ENCODE measurements at regions not wholly inside any gene's neighbourhood (a gene's known extent, or its start where the extent isn't known, plus 50 kb on each side); places are given as distances from the start of the nearest gene placed in this dataset.

DNA sequence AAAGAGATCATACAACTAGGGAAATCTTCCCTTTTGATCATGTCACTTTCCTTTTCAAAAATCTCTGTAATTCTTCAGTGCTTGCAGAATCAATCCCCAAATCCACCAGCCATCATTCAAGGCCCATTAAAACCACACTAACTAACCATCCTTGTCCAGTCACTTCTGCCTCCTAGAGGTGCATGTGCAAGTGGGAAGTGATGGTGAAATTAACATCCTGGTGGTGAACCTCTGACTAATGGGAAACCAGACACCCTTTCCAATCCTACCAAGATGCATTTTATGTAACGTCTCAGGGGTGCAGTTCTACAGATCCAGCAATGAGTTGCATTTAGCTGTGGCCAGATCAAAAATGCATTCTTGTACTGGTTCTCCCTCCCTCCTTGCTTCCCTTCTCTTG is 341.8 kb downstream of the RAPGEF2 start:
- DNase-seq (ENCODE audit: low read depth in 2 of 2) = no peak

GRCh38 chr4:159445692-159446091 is 342.8 kb downstream of the RAPGEF2 start:
- no peak for DNase-seq (ENCODE audit: low read depth in 2 of 2)

DNA sequence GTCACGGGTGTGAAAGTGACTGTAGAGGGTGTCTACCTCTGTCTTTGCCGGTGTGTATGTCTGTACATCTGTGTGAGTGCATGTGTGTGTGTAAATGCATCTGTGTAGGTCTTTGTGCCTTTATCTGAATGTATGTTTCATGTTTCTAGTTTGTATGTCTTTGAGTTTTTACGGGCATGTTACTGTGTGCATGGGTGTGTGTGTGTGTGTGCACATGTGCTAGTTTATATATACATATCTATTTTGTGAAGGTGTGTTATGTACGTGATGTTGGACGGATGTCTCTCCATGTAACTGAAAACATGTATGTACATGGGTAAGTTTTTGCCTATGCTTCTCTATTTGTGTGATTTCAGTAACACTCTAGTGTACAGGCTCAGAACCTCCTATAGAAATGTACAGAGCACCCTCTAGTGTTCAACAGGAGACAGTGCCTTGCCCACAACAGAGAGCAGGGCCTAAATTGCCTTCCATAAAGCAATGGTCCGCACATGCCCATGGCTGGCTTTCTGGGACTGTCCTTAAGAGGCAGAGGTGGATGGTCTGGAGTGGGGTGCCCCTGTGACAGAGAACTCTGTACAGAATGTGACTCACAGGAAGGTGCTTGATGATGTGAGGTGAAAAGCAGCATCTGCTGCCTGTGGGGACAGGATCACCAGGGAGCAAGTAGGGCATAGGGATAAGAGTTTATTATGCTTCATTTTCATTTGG is 343.5 kb downstream of the RAPGEF2 start:
- DNase-seq (ENCODE audit: low read depth in 2 of 2) = peak in 1 of 2 experiments; percentile 5

DNA sequence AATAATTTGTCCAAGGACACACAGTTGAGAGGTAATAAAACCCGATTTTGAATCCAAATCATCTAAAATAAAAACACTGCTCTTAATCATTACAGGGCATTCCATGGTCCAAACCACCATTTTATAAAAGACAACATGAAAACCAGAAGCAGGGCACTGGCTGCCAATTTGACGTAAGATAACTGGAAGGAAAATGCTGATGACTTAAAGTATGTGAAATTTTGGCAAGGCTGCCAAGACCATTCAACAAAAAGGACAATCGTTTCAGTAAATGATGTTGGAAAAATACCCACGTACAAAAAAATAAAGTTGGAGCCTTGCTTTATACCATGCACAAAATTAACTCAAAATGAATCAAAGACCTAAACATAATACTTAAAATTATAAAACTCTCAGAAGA is 344.4 kb downstream of the RAPGEF2 start:
- no peak for DNase-seq (ENCODE audit: low read depth in 2 of 2)

DNA sequence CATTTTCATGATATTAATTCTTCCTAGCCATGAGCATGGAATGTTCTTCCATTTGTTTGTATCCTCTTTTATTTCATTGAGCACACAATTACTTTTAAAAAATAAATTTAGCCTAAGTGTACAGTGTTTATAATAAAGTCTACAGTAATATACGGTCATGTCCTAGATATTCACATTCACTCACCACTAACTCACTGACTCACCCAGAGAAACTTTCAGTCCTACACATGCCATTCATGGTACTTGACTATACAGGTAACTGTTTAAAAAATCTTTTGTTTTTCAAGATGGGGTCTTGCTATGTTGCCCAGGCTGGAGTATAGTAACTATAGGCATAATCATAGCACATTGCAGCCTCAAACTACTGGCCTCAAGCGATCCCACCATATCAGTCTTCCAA is 348.1 kb downstream of the RAPGEF2 start:
- DNase-seq (ENCODE audit: low read depth in 2 of 2) = no peak

GRCh38 chr4:159455675-159456237 is 352.9 kb downstream of the RAPGEF2 start:
- no peak for DNase-seq (ENCODE audit: low read depth in 2 of 2)

GRCh38 chr4:159460371-159460770 is 357.5 kb downstream of the RAPGEF2 start:
- DNase-seq (ENCODE audit: low read depth in 2 of 2) = no peak

- no peak for DNase-seq (ENCODE audit: low read depth in 2 of 2)
These were observed 360.4 kb downstream of the RAPGEF2 start for GRCh38 chr4:159463235-159463634.

- no peak for DNase-seq (ENCODE audit: low read depth in 2 of 2)
These were observed 361.4 kb downstream of the RAPGEF2 start for GRCh38 chr4:159464302-159464701.

DNA sequence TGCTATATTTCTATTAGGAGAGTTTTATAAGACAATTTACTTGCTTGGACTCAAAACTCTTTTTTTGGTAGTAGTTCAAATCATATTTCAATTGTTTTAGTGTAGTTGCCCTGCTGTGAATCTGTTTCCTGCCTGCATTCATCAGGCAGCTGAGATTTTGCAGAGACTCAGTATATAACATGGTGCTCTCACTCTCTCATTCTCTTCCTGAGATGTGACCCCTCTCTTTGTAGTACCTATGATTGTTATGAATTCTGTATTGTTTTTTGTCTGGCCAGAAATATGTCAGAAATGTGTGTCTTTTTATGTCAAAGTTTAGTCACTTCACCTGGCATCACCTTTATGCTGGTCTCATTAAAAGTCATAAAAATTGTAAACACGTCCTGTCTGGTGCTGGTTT is 374.0 kb downstream of the RAPGEF2 start:
- DNase-seq (ENCODE audit: low read depth in 2 of 2) = no peak

DNA sequence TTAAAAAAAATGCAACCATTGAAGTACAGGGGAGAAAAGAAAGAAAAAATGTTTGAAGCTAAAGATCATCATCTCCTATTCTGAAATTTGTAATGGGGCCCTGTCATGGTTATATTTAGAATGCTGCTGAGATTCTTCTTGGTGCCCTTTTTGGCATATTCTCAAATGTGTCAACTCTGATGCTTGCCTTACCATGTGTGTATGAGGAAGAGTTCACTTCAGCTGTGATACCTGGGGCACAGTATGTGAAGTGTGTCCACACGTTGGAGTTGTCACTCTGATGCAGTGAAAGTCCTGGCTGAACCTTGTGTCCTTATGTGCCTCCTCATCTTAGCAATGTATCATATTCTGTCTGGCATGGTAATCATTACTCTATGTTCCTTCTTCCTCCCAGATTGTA is 377.9 kb downstream of the RAPGEF2 start:
- DNase-seq (ENCODE audit: low read depth in 2 of 2) = no peak

- no peak for DNase-seq (ENCODE audit: low read depth in 2 of 2)
These were observed 379.1 kb downstream of the RAPGEF2 start for GRCh38 chr4:159481936-159482335.

DNA sequence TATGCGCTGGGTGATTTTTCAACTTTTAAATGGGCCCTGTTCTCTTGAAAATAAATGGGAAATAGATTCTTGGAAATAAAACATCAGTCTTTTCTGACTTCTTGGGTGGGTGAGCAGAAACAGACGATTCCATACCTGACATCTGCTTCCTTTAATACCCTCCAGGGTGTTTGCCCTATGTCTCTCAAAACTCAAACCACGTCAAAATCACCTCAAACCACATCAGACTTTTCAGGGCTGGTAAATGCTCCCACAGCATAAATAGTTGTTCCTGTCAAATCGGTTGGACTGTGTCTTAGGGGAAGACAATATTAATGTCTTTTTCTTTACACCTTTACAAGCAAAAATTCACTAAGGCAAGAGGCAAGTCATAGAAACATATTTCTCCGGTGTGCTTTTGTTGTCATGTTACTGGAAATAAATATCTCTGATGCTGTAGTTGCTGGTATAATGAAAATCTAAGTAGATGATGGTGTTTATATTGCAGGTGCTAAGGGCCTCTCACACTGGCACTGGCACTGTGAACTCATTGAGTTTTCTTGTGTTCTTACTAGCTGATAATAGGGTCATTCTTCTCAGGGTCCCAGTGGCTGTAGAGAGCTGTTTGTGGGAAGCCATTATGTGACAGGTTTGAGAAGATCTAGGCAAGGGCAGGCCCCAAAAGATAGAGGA is 380.4 kb downstream of the RAPGEF2 start:
- no peak for DNase-seq (ENCODE audit: low read depth in 2 of 2)

DNA sequence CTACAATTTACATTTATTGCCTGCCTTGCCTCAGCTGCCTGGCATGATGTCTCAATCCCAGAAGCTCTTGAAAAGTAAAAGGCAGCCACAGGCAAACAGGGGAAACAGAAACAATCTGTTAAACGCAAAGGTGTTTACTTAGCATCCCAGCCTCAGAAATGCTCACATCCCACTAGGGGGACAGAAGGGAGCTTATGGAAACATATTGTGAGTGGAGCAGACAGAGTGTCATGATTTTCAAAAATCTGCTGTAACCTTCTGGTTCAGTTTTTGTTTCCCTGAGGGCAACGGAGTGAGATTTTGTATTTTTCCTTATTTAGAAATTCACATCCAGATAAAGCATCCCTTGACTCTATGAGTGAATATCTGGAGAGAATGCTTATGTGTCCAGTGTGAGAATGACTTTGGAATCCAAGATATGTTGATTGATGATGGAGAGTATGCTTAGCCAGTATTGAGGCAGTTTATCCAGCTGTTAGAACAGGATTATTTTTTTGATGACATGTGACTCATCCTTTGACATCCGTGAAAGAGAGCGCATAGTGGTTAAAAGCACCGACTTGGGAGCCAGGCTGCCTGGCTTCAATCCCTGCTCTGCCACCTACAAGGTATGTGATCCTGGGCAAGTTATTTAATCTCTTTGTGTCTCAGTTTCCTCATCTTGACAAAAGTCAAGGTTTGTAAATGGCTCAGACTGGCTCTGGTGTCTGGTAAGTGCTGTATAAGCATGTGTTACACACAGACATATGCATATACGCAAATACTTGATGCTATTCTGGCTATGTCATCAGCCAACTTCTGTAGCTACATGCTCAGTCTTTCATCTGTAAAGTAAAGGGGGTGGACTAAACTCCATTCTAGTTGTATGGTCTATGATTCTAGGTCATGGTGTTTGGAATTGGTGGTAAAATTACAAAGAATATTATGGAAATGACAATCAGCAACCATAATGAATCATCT is 381.2 kb downstream of the RAPGEF2 start:
- no peak for DNase-seq (ENCODE audit: low read depth in 2 of 2)

DNA sequence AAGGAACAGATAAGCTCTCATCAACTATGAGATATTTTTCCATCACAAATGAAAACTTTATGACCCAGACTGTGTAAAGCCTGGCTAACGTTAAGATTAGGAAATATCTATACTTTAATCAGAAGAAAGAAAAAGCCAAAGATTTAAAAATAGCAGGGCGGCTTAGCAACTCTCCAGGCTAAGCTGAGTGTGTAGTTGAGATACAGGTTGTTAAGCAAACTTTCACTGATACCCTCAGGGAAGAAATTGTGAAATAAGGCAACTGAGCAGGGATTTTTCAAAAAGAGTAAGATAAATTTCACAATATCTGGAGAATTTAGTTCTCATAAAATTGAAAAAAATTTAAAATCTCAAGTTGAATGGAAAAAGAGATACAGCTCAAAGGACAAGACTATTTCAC is 382.0 kb downstream of the RAPGEF2 start:
- no peak for DNase-seq (ENCODE audit: low read depth in 2 of 2)

DNA sequence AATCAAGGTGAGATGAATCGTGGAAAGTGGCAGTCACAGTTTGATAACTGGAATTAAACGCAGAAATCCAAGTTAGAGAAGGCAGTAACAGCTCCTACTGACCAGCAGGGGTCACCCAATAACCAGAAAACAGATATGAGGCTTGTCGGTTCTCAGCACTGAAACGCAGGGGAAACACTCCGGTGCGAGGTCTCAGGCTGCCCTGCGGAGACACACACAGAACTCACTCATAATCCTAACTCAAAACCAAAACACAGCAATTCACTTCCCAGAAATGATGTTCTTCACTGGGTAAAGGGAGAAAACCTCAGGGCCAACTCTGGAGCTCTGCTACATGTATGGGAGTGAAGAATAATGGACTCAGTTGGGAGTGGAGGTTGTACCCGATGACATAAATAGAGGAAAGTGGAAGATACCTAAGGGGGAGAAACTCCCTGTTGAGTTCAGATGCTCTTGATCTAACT is 384.4 kb downstream of the RAPGEF2 start:
- peak in 1 of 2 experiments; percentile 3 for DNase-seq (ENCODE audit: low read depth in 2 of 2)

- no peak for DNase-seq (ENCODE audit: low read depth in 2 of 2)
These were observed 386.8 kb downstream of the RAPGEF2 start for GRCh38 chr4:159489646-159490045.

GRCh38 chr4:159495515-159496236 is 392.8 kb downstream of the RAPGEF2 start:
- no peak for DNase-seq (ENCODE audit: low read depth in 2 of 2)

DNA sequence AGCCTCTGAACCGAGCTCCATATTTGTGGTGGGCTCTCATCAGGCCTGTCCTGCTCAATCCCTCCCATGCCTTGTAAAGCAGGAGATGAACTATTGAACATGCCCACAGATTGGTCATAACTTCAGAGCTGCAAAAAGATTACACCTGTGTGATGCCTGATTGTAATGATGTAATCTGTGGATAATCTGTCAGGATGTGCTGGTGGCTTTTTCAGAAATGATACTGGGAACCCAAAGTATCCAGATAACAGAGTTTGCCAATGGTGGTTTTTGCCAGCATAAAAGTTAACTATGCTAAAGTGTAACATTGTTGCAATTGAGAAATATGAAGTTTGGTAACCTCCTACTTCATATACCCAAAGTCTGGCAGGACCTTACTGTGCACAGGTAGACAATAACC is 393.4 kb downstream of the RAPGEF2 start:
- no peak for DNase-seq (ENCODE audit: low read depth in 2 of 2)

DNA sequence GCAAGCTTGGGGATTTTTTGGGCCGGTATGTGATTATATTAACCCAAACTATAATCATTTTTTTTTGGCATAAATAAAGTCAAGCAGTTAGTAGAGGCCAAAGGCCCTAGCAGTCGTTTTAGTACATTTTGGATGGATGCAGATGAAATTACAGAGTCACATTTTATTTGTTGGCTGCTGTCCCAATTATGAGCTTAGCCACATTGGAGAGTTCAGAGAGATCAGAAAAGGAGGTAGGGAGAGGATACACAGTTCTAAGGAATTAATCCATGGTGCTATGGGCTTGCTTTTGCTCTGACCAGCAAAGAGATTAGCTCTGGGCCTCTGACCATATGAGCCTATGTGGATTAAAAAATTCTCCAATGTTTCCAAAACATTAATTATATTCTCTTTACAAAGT is 395.1 kb downstream of the RAPGEF2 start:
- DNase-seq (ENCODE audit: low read depth in 2 of 2) = no peak

- no peak for DNase-seq (ENCODE audit: low read depth in 2 of 2)
These were observed 395.7 kb downstream of the RAPGEF2 start for GRCh38 chr4:159498446-159499115.
